ENCODE measurements at regions not wholly inside any gene's neighbourhood (a gene's known extent, or its start where the extent isn't known, plus 50 kb on each side); places are given as distances from the start of the nearest gene placed in this dataset.
A peak's percentile ranks its signal among the peaks of the same experiment; 100 is the strongest.
"Not testable (repeated sequence)": the region's sequence is repeated elsewhere in the genome, so short reads cannot be mapped to it uniquely, and the experiment has no call there.

GRCh38 chr10:38252551-38252950 lies 158.4 kb downstream of the ZNF37A start:
- H3K9me3 ChIP-seq; H3K4me3 ChIP-seq; H3K4me1 ChIP-seq; H3K36me3 ChIP-seq; H3K27ac ChIP-seq; H3K27me3 ChIP-seq; intact Hi-C loops (cut with DNase I); DNase-seq (ENCODE audit: low spot score in 2 of 2): not testable (repeated sequence)
- peak in 1 of 3 experiments; percentile 8 for TF ChIP-seq CTCF (IDR thresholded peaks at IDR 0.05)

- H3K9me3 ChIP-seq; H3K4me3 ChIP-seq; DNase-seq (ENCODE audit: low spot score in 2 of 2); H3K4me1 ChIP-seq; H3K36me3 ChIP-seq; H3K27ac ChIP-seq; intact Hi-C loops (cut with DNase I); H3K27me3 ChIP-seq: not testable (repeated sequence)
Measured at GRCh38 chr10:38267555-38267954, 173.4 kb downstream of the ZNF37A start.

- H3K4me3 ChIP-seq; H3K36me3 ChIP-seq; H3K27ac ChIP-seq; H3K27me3 ChIP-seq; intact Hi-C loops (cut with DNase I); H3K4me1 ChIP-seq; H3K9me3 ChIP-seq; DNase-seq (ENCODE audit: low spot score in 2 of 2): not testable (repeated sequence)
Measured at GRCh38 chr10:38271031-38271430, 176.9 kb downstream of the ZNF37A start.

GRCh38 chr10:38274879-38275278 lies 180.7 kb downstream of the ZNF37A start:
- H3K36me3 ChIP-seq; H3K27me3 ChIP-seq; intact Hi-C loops (cut with DNase I); DNase-seq (ENCODE audit: low spot score in 2 of 2); H3K9me3 ChIP-seq; H3K27ac ChIP-seq; H3K4me1 ChIP-seq; H3K4me3 ChIP-seq: not testable (repeated sequence)

- H3K27ac ChIP-seq; H3K4me3 ChIP-seq; H3K4me1 ChIP-seq; H3K27me3 ChIP-seq; H3K9me3 ChIP-seq; H3K36me3 ChIP-seq; intact Hi-C loops (cut with DNase I); DNase-seq (ENCODE audit: low spot score in 2 of 2): not testable (repeated sequence)
Measured at GRCh38 chr10:38292560-38292959, 198.4 kb downstream of the ZNF37A start.

GRCh38 chr10:38310111-38310510 lies 216.0 kb downstream of the ZNF37A start:
- DNase-seq (ENCODE audit: low spot score in 2 of 2); H3K36me3 ChIP-seq; H3K27ac ChIP-seq; H3K4me3 ChIP-seq; H3K9me3 ChIP-seq; H3K4me1 ChIP-seq; H3K27me3 ChIP-seq; intact Hi-C loops (cut with DNase I): not testable (repeated sequence)

GRCh38 chr10:38315090-38315805 lies 221.1 kb downstream of the ZNF37A start:
- intact Hi-C loops (cut with DNase I); H3K36me3 ChIP-seq; H3K4me3 ChIP-seq: not testable (repeated sequence)

GRCh38 chr10:38321393-38321792 lies 227.3 kb downstream of the ZNF37A start:
- H3K36me3 ChIP-seq; H3K4me1 ChIP-seq; DNase-seq (ENCODE audit: low spot score in 2 of 2); H3K27me3 ChIP-seq; H3K9me3 ChIP-seq; intact Hi-C loops (cut with DNase I); H3K4me3 ChIP-seq; H3K27ac ChIP-seq: not testable (repeated sequence)

More at GRCh38 chr10:38315090-38315805, 221.1 kb downstream of the ZNF37A start:
- not testable (repeated sequence) for H3K9me3 ChIP-seq; DNase-seq (ENCODE audit: low spot score in 2 of 2); H3K4me1 ChIP-seq; H3K27ac ChIP-seq; H3K27me3 ChIP-seq

GRCh38 chr10:38330306-38330705 lies 236.2 kb downstream of the ZNF37A start:
- H3K36me3 ChIP-seq; H3K27me3 ChIP-seq; H3K4me1 ChIP-seq; H3K27ac ChIP-seq; intact Hi-C loops (cut with DNase I); DNase-seq (ENCODE audit: low spot score in 2 of 2); H3K4me3 ChIP-seq; H3K9me3 ChIP-seq: not testable (repeated sequence)

- H3K36me3 ChIP-seq; H3K27me3 ChIP-seq; H3K4me1 ChIP-seq; H3K9me3 ChIP-seq; H3K27ac ChIP-seq; DNase-seq (ENCODE audit: low spot score in 2 of 2); intact Hi-C loops (cut with DNase I); H3K4me3 ChIP-seq: not testable (repeated sequence)
Measured at GRCh38 chr10:38331106-38331505, 237.0 kb downstream of the ZNF37A start.

GRCh38 chr10:38333699-38334098 lies 239.6 kb downstream of the ZNF37A start:
- H3K9me3 ChIP-seq; H3K4me1 ChIP-seq; H3K27me3 ChIP-seq; DNase-seq (ENCODE audit: low spot score in 2 of 2); H3K27ac ChIP-seq; H3K4me3 ChIP-seq; intact Hi-C loops (cut with DNase I); H3K36me3 ChIP-seq: not testable (repeated sequence)

- intact Hi-C loops (cut with DNase I); H3K9me3 ChIP-seq; H3K4me3 ChIP-seq; H3K4me1 ChIP-seq; DNase-seq (ENCODE audit: low spot score in 2 of 2); H3K36me3 ChIP-seq; H3K27me3 ChIP-seq: not testable (repeated sequence)
- H3K27ac ChIP-seq = peak overlapping the region; percentile 14 to 43
Measured at GRCh38 chr10:38350645-38351044, 256.5 kb downstream of the ZNF37A start.

GRCh38 chr10:38354410-38354809 lies 260.3 kb downstream of the ZNF37A start:
- H3K9me3 ChIP-seq; H3K4me3 ChIP-seq; H3K36me3 ChIP-seq; H3K27ac ChIP-seq; DNase-seq (ENCODE audit: low spot score in 2 of 2); H3K27me3 ChIP-seq; intact Hi-C loops (cut with DNase I); H3K4me1 ChIP-seq: not testable (repeated sequence)

Data from ascending aorta (tissue), 2 donors.